Skin epidermis (tissue), 12 donors: ENCODE measurements at regions not wholly inside any gene's neighbourhood (a gene's known extent, or its start where the extent isn't known, plus 50 kb on each side); places are given as distances from the start of the nearest gene placed in this dataset.

ENCODE experiments used
- H3K27ac ChIP-seq, 21 experiments: fragments of 200-600 bp; sonication (generic) in 11 of 21; one replicate each; pipeline ENCODE4 v1.5.0; 2020; ENCODE audit warnings: mild to moderate bottlenecking in 3 of 21, inconsistent platforms in 2 of 21, moderate library complexity in 2 of 21
- H3K4me3 ChIP-seq, 7 experiments: fragments of 200-600 bp; sonication (generic) in 2 of 7; one replicate each; pipeline ENCODE4 v1.5.0; 2020; ENCODE audit warnings: inconsistent platforms in 2 of 7, mild to moderate bottlenecking in 2 of 7, moderate library complexity in 1 of 7

DNA sequence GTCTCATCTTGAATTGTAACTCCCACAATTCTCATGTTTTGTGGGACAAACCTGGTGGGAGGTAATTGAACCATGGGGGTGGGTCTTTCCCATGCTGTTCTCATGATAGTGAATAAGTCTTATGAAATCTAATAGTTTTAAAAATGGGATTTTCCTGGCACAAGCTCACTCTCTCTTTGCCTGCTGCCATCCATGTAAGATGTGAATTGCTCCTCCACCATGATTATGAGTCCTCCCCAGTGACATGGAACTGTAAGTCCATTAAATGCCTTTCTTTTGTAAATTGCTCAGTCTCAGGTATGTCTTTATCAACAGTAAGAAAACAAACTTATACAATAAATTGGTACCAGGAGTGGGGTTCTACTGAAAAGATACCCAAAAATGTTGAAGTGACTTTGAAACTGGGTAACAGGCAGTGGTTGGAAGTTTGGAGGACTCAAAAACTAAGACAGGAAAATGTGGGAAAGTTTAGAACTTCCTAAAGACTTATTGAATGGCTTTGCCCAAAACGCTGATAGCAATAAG, 601.4 kb downstream of the ZEB2 start:
- no peak overlapping the region for H3K27ac ChIP-seq
- no peak overlapping the region for H3K4me3 ChIP-seq

DNA sequence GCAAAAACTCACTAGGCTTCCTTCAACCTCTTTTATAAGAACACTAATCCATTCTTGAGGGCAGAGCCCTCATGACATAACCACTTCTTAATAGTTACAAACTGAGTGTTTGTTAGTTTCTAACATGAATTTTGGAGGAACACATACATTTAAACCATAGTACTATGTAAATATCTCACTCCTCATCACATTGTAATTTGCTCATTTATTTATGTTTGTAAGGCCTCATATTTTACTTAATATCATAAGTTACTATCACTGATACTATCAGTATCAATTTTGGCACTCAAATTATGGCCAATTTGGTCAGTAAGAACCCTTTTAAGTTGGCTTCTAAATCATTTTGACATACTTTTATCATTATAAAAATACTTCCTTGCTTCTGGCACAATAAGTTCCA, 603.1 kb downstream of the ZEB2 start:
- Histone ChIP-seq H3K27ac (no peak overlapping the region), H3K4me3 (no peak overlapping the region)

DNA sequence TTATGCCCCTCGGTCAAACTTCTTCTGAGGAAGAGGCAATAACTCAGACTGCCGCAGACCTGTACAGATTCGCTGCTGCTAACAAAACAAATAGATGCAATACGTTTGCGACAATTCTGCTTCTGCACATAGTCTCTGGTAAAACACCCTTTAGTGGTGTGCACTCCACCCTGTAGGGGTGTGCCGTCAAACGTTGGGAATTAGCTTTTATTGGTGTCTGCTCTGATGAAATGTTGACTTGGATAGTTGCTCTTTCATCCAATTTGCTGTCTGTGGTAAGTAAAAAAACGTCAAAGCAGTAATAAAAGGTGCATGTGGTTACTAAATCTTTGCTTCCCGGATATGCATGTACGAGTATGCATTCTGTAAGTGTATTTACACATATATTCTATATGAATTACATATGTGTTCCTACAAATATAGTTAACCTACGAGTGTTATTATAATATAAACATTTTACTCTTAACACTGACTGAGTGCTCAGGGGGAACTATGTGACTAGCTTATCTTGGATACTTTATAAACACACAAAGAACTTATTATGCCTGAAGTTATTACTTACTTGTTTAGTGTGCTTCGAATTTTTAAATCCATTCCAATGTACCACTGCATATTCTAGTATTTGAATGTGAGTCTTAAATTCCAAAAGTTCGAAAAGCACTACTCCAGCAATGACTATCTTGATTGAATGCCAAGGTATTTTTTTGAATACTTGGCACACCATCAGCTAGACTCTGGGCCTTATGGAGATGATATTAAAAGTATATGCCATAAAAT, 610.2 kb downstream of the ZEB2 start:
- H3K27ac ChIP-seq, result no peak overlapping the region
- H3K4me3 ChIP-seq, result no peak overlapping the region

DNA sequence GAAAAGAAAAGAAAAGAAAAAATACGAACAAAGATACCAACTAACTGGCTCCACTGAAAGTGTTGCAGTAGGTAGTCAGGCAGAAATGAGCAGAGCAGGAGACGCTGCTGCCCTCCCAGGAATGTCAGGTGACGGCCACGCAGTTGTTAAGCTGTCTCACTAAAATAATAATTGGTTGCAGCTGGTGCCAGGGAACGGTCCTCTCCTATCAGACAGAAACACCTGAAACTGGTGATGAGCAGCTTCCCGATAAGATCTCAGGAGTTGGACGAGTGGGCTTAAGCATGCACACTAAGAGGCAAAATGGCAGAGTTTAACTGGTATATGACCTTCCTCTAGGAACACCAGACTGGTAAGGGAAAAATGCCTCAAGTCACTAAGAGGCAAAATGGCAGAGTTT, 611.1 kb downstream of the ZEB2 start:
- H3K4me3 ChIP-seq, result no peak overlapping the region

DNA sequence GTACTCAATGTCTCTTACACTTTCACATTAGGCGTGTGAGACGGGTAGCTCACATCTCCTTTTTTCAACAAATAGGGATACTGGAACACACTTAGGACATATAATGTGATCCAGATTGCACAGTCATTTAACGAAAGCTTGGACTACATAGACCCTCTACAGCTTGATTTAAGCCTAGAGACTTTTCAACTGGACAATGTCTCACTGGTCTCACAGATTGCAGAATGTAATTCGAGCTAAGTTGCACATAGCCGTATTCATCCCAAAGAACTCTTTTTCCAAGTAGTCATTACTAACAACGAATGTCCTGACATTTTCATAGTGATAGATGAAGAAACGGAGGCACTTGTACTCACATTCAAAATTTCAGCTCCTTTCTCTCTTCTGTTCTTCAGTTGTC, 612.1 kb downstream of the ZEB2 start:
- H3K27ac ChIP-seq, result no peak overlapping the region

More for the DNA sequence above, 611.1 kb downstream of the ZEB2 start:
- no peak overlapping the region for H3K27ac ChIP-seq

DNA sequence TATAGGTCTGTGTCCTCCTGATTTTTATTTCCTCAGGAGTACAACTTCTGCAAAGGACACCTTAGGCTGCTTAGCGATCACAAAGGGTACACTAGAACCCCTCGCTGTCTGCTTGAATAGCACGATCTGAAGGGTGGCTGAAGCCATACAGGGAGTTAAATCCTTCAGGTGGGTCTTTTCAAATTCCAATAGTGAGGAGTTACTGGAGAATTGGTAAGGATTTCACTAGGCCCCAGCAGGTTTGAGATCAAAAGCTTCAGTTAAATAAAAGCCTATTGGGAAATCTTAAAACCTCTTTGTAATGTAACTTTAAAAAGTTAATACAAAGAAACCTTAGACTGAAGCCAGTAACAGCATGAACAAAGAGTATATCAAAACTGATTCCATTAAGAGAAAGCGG, 613.1 kb downstream of the ZEB2 start:
- no peak overlapping the region for H3K4me3 ChIP-seq
- no peak overlapping the region for H3K27ac ChIP-seq

More for the DNA sequence above, 612.1 kb downstream of the ZEB2 start:
- H3K4me3 ChIP-seq, result no peak overlapping the region

DNA sequence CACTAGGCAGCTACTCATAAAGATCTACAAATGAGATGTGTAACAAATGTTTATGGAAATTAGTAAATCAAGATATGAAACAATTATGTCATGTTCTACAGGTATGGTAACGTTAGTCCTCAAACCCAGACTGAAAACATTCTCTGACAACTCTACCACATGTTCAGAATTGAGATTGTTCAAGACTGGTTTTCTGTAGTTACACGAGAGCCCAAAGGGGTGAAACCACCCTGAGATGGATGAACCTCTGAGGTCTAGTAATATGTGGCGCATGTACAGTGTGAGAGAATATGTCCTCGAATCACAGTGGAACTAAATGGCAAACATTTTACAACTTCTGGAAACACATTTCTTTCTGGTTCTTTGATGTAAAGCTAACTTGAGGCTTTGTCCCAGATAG, 614.3 kb downstream of the ZEB2 start:
- Histone ChIP-seq H3K4me3 (no peak overlapping the region), H3K27ac (no peak overlapping the region)

DNA sequence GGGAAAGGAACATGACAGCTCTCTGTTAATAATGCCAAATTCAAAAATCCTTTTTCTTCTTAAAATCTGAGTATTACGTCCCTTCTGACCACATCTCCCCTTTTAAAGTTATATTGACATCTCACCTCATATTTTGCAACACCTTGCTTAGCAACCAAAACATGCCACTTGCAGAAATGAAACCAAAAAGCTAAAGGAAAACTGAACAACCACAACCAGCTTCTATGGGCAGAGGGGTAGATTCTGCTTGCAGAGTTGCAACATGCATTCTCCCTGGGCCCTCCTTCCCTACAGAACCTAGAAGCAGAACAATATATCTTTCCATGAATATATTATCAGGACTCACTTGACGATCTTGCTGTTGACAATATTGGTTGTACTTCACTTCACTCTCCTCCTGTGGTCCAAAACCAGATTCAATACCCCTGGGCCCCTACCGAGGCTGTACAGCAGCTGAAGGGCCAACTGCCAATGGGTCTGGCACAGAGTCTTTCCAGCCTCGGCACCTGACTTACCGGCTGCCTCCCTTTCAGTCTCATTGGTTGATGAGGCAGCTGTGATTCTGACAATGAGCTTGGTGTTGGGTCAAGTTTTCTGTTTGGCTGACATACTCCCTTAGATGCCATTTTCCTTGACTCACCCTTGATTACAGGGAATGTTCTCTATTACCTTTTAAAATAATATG, 616.6 kb downstream of the ZEB2 start:
- no peak overlapping the region for H3K27ac ChIP-seq
- no peak overlapping the region for H3K4me3 ChIP-seq

DNA sequence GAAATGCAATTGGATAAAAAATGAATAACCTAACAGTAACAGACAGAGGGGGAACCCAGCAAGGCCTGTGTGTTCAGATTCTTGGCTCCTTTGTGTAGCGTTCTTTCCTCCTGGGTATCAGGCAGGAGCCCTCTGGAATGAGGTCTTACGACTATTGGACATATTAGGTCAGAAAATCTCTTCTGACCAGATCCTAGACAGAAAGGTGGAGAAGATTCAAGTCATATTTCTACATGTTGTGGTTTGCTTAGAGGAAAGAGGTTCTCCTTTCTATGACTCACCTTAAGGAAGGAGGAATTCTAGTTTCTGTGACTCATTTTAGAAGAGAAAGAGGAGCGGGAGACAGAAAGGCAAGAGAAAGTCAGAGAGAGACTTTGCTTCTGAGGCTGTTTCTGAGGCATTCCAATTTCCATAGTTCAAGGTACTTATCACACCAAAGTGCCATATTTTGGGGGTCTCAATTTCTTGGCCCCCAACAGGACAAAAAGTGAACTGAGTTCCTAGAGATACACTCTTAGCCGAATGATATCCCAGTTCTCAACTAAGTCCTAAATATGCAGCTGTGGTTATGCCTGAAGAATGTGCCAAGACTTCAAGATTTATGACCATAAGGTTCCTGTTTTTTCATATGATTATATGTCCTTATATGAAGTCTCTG, 618.6 kb downstream of the ZEB2 start:
- Histone ChIP-seq H3K27ac (peak overlapping the region in 1 of 21 experiments; percentile 23), H3K4me3 (no peak overlapping the region)

DNA sequence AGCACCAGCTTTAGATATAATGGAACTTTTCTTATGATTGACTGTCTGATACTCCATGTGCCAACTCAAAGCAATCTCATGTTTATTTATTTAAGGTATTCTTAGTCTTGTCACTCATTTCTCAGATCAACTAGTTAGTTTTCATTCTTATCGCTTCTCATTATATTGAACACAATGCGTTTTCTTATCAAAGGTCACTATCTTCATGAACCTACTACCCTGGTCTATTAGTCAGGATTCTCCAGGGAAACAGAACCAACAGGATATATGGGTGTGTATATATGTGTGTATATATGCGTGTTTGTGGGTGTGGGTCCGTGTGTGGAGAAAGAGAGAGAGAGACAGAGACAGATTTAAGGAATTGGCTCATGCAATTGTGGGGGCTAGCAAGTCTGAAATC, 619.9 kb downstream of the ZEB2 start:
- Histone ChIP-seq H3K4me3 (no peak overlapping the region), H3K27ac (no peak overlapping the region)

DNA sequence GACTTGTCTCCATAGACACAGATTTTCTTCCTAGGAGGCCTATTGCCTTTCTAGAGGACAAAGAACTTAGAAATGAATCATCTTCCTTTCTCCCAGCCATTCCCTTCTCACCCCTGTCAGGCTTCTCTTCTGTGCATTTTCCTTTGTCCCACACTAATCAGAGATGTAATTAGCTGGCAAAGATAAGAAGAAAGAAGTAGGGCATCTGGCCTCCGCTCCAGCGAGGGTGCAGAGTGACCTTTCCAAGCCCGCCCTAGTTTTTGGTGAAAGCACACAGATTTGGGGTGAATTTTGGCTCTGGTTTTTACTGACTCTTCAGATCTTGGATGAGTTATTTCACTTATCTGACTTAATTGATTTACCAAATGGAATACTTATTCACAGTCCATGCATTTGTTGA, 626.5 kb downstream of the ZEB2 start:
- no peak overlapping the region for H3K27ac ChIP-seq

DNA sequence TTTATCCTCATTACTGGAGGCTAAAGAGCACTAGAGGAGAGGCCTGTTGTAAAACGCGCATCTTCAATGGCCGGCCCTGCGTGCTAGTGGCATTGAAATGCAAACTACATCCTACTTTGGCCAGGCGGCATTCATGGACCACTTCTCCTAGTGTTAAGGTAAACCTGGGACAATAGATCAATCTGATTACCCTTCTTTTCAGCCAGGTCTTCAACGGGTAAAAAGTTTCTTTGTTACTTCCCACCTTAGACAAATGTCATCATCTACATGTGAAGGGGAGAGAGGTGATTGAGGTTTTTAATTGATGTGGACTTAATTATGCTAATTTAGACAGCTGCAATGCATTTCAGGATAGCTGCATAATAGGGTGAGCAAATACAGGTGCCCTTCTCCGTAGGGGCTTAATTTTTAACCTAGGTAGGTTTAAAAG, 628.0 kb downstream of the ZEB2 start:
- Histone ChIP-seq H3K27ac (no peak overlapping the region), H3K4me3 (no peak overlapping the region)

More for the DNA sequence above, 626.5 kb downstream of the ZEB2 start:
- H3K4me3 ChIP-seq, result no peak overlapping the region

DNA sequence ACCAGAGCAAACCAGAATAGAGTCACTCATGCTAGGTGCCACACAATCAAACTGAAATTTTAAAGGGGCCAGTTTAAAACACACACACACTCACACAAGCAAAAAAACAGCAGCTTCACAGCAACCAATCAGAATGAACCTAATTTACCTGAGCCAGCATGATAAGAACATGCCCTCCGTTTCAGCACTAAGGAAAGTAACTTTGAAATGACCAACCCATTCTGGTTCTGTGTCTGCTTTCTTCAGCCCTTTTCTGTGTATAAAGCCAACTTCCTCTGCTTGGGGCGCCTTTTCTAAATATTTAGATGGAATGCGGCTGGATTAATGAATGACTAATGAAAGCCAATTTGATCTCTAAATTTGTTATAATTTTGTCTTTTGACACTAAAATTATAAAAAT, 629.1 kb downstream of the ZEB2 start:
- Histone ChIP-seq H3K27ac (no peak overlapping the region), H3K4me3 (no peak overlapping the region)

DNA sequence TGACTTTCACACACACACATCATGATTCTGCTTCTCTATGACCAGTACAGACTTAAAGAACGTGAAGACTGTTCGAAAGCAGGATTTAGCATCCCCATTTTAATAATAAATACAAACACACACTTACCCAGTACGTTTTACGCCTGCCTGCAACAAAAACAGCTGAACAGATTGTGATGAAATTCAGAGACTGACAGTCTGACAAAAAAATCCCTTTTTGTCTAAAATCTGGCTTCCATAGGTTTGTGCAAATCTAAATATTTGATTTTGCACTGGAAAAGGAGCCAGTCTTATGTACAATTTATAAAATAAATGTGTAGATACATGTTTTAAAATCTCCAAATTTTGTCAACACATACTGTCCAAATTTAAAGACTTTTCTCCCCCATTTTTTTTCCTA, 630.7 kb downstream of the ZEB2 start:
- no peak overlapping the region for H3K4me3 ChIP-seq
- H3K27ac ChIP-seq, result no peak overlapping the region

DNA sequence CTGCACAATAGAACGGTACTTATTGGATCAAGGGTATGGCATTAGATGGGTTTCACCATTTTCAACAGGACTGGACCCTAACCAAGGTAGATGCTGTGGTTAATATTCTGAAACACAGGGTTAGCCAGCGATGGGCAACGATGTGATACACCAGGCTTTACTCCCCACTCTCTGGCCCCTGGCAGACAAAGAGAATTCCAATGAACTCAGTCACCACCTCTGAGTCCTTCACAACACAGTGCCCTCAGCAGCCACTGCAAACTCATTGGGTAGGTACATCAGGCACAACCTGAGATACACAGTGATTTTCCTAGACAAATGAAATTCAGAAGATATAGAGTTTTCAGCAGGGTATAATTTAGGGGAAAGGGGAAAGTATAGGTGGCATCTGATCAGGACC, 634.5 kb downstream of the ZEB2 start:
- no peak overlapping the region for H3K4me3 ChIP-seq
- no peak overlapping the region for H3K27ac ChIP-seq

DNA sequence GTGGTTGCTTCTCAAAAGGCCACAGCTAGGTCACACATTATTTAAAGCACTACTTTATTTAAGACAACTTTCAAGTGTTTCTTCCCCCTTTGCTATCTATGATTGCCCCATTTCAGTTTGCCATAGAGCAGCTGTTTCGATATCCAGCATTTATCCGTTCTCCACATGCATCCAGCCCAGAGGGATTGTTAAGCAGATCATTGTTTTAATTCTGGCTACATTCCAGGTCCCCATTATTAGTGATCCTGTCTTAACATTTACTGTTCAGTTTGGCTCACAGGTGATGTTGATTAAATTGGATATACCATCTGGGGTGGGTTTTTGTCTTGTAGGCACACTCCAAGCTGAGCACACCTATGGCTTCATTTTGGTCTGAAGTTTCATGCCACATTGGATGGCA, 638.7 kb downstream of the ZEB2 start:
- no peak overlapping the region for H3K4me3 ChIP-seq
- no peak overlapping the region for H3K27ac ChIP-seq

DNA sequence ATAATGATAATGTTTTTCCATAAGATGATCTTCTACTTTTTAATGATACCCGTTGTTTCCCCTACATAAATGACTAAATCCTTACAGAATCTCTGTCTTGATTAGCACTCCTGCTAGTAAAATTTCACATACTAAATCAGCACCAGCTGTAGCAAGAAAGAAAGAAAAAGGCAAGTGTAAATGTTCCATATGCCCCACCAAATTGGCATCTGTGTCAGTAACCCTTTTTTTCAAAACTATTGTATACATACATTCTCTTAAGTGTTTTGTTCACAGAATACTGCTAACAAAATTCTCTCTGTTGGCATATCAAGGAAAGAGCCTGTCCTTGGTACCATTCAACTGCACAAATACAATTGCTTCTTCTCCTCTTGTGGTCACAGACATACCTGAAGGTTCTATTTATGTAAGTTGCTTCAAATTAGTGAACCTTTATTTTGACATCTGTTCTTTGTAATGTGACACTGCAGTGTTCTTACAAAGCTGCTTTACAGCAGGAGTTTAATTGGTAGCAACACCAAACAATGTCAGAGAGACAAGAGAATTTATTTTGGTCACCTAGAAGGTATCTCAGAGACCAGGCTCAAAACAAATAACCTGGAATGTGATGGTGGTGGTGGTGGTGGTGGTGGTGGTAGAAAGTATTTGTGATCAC, 641.9 kb downstream of the ZEB2 start:
- no peak overlapping the region for H3K27ac ChIP-seq
- H3K4me3 ChIP-seq, result no peak overlapping the region

DNA sequence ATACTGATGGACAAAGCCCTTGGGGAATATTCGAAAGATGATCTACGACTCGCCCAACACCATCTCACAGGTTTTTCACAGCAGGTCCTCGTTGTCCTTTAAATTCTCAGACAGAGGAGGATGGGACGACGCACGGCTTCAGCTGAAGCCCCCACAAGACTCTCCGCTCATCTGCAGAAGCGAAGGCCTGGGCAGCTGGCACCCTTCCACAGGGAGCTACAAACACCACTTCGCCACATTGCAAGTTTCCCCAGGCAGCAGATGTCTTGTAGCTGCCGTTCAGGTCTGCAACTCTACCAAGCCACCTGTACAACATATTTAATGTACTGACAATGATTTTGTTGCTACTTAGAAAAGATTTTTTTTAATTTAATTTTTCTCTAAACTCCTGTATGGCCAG, 642.9 kb downstream of the ZEB2 start:
- Histone ChIP-seq H3K4me3 (no peak overlapping the region), H3K27ac (no peak overlapping the region)

DNA sequence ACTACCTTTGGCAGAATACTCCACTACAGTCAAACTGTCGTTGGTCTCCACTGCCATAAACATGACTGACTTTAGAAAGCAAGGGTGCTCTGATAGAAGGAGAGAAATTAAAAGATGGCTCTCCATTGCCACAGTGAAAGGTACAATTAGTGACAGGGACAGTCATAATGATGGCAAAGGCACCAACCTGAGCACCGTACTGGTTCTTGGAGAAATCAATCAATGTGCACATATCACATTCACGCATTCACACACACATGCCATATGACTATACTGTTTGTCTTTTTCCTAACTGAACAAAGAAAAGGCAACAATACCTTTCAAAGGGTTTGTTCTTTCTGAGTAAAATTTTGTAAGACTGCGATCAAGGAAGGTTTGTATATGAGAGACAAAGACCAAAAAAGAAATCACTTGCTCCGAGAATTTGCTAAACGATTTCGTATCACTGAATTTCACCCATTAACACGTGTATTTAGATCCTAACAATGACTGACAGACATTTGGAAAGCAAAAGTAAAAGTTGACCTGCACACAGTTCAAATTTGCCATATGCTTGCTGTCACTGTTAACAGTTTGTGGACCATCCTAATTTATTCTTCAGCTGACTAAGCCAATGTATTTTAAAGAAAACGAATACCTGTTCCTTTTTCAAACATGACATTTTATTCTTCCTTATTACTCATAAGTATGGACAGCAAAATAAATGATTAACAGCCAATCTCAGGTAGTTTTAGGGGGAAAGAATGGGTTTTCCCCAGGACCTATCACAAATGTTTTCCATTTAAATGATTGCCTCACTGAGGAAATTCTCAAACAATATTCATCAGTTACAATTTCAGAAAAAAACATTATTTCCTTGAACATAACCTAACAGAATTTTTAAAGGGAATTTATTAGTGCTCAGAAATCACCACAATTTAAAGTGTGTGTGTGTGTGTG, 644.4 kb downstream of the ZEB2 start:
- Histone ChIP-seq H3K27ac (no peak overlapping the region), H3K4me3 (no peak overlapping the region)
